ENCODE measurements at regions not wholly inside any gene's neighbourhood (a gene's known extent, or its start where the extent isn't known, plus 50 kb on each side); places are given as distances from the start of the nearest gene placed in this dataset.
"Not testable (repeated sequence)": the region's sequence is repeated elsewhere in the genome, so short reads cannot be mapped to it uniquely, and the experiment has no call there.

DNA sequence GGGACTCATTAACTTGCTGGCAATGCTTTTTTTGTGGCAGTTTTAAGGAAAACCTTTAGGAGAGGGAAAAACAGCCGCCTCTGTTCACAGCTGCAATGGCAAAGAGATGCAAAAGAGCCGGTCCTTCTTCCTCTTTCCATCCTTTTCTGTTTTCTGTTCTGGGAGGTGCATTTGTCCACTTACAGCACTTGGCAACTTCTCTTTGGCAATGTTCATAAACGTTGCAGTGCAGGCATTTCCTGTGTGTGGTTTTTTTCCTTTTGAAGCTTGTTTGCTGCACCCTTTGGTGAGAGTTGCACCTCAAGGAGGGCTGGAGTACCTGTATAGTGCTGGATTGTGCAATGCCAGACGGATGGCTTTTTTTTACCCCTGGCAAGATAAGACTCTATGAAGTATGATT is 53.9 kb upstream of the HABP2 start:
- Histone ChIP-seq H3K9me3 (no peaks in the 10 kb centered on the region), H3K27me3 (no peaks in the 10 kb centered on the region), H3K4me3 (no peak overlapping the region), H3K27ac (peak overlapping the region; percentile 35 to 75), H3K4me1 (peaks cover 5 to 14% of the 10 kb centered on the region in 2 donors), H3K36me3 (no peaks in the 10 kb centered on the region)
- no peak for TF ChIP-seq POLR2A (IDR thresholded peaks at IDR 0.05)
- TF ChIP-seq, protein P1, sequence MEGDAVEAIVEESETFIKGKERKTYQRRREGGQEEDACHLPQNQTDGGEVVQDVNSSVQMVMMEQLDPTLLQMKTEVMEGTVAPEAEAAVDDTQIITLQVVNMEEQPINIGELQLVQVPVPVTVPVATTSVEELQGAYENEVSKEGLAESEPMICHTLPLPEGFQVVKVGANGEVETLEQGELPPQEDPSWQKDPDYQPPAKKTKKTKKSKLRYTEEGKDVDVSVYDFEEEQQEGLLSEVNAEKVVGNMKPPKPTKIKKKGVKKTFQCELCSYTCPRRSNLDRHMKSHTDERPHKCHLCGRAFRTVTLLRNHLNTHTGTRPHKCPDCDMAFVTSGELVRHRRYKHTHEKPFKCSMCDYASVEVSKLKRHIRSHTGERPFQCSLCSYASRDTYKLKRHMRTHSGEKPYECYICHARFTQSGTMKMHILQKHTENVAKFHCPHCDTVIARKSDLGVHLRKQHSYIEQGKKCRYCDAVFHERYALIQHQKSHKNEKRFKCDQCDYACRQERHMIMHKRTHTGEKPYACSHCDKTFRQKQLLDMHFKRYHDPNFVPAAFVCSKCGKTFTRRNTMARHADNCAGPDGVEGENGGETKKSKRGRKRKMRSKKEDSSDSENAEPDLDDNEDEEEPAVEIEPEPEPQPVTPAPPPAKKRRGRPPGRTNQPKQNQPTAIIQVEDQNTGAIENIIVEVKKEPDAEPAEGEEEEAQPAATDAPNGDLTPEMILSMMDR (IDR thresholded peaks at IDR 0.05) = no peak
- DNase-seq (ENCODE audit: low spot score in 2 of 2) = peak in 1 of 2 donors; percentile 35
- intact Hi-C loops (cut with DNase I; ENCODE audit: low total_unique reads) = no loop called here

DNA sequence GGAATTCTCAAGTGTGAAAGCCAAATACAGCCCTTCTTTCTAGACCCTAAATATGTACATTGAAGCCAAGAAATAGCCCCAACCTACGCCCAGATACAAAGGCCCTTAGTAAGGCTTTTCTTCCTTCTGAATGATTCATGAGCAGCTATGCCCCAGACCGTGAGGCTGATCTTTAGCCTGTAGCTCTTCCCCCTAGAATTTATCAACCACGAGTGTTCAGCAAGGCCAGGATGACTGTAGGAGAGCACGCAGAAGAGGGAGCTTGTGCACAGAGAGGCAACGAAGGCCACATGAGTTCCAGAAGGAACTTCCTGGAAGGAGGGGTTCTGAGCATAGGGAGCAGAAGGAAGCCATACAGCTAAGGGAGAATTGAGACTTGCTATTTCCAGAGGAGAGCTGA is 53.0 kb upstream of the HABP2 start:
- Histone ChIP-seq H3K9me3 (no peaks in the 10 kb centered on the region), H3K27me3 (no peaks in the 10 kb centered on the region), H3K4me3 (no peak overlapping the region), H3K36me3 (no peaks in the 10 kb centered on the region), H3K4me1 (peaks cover 0 to 14% of the 10 kb centered on the region in 2 donors), H3K27ac (peak overlapping the region; percentile 35 to 75)
- TF ChIP-seq POLR2A (IDR thresholded peaks at IDR 0.05) (no peak), POLR2AphosphoS5 (IDR thresholded peaks at IDR 0.05) (no peak)
- TF ChIP-seq, protein P1 (IDR thresholded peaks at IDR 0.05) = no peak
- intact Hi-C loops (cut with DNase I; ENCODE audit: low total_unique reads) = loop anchor here (1.0 kb wide), 1 partner anchor 23 kb away; no protein-coding TSS in a partner anchor
- DNase-seq (ENCODE audit: low spot score in 2 of 2) = no peak

DNA sequence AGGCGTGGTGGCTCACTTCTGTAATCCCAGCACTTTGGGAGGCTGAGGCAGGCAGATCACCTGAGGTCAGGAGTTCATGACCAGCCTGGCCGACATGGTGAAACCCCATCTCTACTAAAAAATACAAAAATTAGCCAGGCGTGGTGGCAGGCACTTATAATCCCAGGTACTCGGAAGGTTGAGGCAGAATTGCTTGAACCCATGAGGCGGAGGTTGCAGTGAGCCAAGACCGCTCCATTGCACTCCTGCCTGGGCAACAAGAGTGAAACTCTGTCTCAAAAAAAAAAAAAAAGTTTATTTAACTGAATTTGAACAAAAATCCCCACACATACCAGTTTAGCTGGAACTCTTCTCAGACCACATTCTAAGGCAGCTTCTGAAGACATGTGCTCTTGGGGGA is 51.8 kb upstream of the HABP2 start:
- H3K27me3 ChIP-seq; DNase-seq (ENCODE audit: low spot score in 2 of 2); H3K36me3 ChIP-seq; H3K9me3 ChIP-seq; H3K4me1 ChIP-seq; intact Hi-C loops (cut with DNase I; ENCODE audit: low total_unique reads); H3K4me3 ChIP-seq; H3K27ac ChIP-seq: not testable (repeated sequence)
